Kidney (tissue), 13 donors: ENCODE measurements at regions not wholly inside any gene's neighbourhood (a gene's known extent, or its start where the extent isn't known, plus 50 kb on each side); places are given as distances from the start of the nearest gene placed in this dataset.

Experiments used
- DNase-seq, 5 donors: peaks; one replicate each; pipeline ENCODE4 v3.0.0-alpha.2; 2013 to 2020
- FAIRE-seq: peaks from 2 replicates; lab custom pipeline; 2012; peaks lifted over from hg19 to GRCh38; lab: Jason Lieb, UNC
- H3K27ac ChIP-seq, 2 donors: one replicate each; pipeline ENCODE4 v1.7.0; 2013; ENCODE audit warnings: low read depth in 2 of 2, low read length in 2 of 2, inconsistent platforms in 1 of 2
- H3K27me3 ChIP-seq: one replicate; pipeline ENCODE4 v1.7.1; 2013; ENCODE audit warnings: low read length, inconsistent platforms; ENCODE audit not compliant: control insufficient read depth, insufficient read depth
- H3K36me3 ChIP-seq, 3 donors: one replicate each; pipeline versions ENCODE4 v1.7.0 to v1.7.1; 2013; ENCODE audit warnings: low read length in 3 of 3, control low read depth in 1 of 3, inconsistent platforms in 1 of 3; ENCODE audit not compliant: insufficient read depth in 3 of 3, control insufficient read depth in 2 of 3
- H3K4me1 ChIP-seq, 3 donors: one replicate each; pipeline versions ENCODE4 v1.7.0 to v1.7.1; 2013; ENCODE audit warnings: low read length in 3 of 3, inconsistent platforms in 1 of 3, low read depth in 1 of 3; ENCODE audit not compliant: control insufficient read depth in 2 of 3, insufficient read depth in 2 of 3
- H3K4me3 ChIP-seq, 3 donors: one replicate each; pipeline versions ENCODE4 v1.7.0 to v1.8.1; 2013; ENCODE audit warnings: low read length in 3 of 3, control low read depth in 1 of 3, inconsistent platforms in 1 of 3
- H3K9ac ChIP-seq, 3 donors: one replicate each; pipeline versions ENCODE4 v1.7.0 to v1.7.1; 2013; ENCODE audit warnings: low read length in 3 of 3, control low read depth in 1 of 3, inconsistent platforms in 1 of 3
- H3K9me3 ChIP-seq, 3 donors: one replicate each; pipeline versions ENCODE4 v1.7.0 to v1.7.1; 2013; ENCODE audit warnings: low read length in 3 of 3, control low read depth in 1 of 3, inconsistent platforms in 1 of 3; ENCODE audit not compliant: control insufficient read depth in 2 of 3, insufficient read depth in 1 of 3
- intact Hi-C: fragments of 100-400 bp; cut with DNase I; formaldehyde crosslinking; loops from one replicate; pipeline ENCODE4 v1.11.1; 2022
- TF ChIP-seq, protein P1 (sequence below): IDR thresholded peaks from 3 replicates; pipeline ENCODE4 v1.5.1; 2012; ENCODE audit warnings: mild to moderate bottlenecking, moderate library complexity, borderline replicate concordance; ENCODE audit not compliant: insufficient read depth; ENCODE audit errors: extremely low read depth
- donor health status: control.
- donor health status: control.
- donor health status: control.
- donor health status: control.
- donor health status: control.
- donor health status: DM: yes; HTN: yes; CAD: no.
- donor health status: Normal renal cell carcinoma (clear cell type).

DNA sequence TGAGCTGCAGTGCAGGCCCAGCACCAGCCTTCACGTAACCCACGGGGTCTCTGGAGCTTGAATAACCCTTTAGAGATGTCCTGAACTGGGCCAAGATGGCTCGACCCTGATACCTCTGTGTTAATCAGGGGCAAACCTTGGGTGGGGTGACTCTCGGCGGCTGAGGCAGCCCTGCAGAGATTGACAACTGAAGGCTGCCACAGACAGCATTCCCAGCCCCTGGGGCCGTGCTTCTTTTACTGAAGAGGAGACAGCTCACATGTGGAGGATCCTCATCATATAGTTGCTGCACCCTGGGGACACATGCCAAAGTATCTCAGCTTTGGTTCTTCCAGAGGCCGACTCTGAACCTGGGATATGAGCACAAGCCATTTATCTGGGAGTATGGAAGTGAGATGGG is 57.3 kb upstream of the PTGFRN start:
- H3K27ac ChIP-seq, result no peak overlapping the region
- no peaks in the 10 kb centered on the region for H3K36me3 ChIP-seq
- no peak for DNase-seq
- H3K9me3 ChIP-seq, result no peaks in the 10 kb centered on the region
- H3K4me1 ChIP-seq, result peaks cover 0 to 7% (median 0%) of the 10 kb centered on the region in 3 donors
- TF ChIP-seq, protein P1, sequence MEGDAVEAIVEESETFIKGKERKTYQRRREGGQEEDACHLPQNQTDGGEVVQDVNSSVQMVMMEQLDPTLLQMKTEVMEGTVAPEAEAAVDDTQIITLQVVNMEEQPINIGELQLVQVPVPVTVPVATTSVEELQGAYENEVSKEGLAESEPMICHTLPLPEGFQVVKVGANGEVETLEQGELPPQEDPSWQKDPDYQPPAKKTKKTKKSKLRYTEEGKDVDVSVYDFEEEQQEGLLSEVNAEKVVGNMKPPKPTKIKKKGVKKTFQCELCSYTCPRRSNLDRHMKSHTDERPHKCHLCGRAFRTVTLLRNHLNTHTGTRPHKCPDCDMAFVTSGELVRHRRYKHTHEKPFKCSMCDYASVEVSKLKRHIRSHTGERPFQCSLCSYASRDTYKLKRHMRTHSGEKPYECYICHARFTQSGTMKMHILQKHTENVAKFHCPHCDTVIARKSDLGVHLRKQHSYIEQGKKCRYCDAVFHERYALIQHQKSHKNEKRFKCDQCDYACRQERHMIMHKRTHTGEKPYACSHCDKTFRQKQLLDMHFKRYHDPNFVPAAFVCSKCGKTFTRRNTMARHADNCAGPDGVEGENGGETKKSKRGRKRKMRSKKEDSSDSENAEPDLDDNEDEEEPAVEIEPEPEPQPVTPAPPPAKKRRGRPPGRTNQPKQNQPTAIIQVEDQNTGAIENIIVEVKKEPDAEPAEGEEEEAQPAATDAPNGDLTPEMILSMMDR, result no peak
- H3K27me3 ChIP-seq, result no peaks in the 10 kb centered on the region
- FAIRE-seq, result no peak
- intact Hi-C loops, result no loop called here
- no peak overlapping the region for H3K9ac ChIP-seq
- no peak overlapping the region for H3K4me3 ChIP-seq

DNA sequence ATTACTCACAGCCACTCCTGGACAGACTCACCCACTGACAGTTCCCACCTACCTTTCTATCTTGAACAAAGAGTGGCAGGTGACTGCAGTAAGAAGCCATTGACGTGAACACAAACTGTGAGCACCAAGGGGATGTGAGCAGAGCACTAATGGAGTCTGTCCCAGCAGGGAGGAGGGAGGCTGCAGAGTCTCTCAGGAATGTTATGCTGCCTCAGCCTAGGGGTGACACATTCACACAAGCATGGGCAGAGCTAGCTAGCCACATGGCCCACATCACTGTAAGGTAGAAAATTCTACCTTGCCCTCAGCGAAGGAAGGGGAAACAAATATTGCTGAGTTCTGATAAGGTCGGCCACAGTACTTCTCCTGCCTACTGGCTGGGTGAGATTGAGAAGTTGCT is 56.8 kb upstream of the PTGFRN start:
- Histone ChIP-seq H3K9ac (no peak overlapping the region), H3K4me3 (no peak overlapping the region), H3K36me3 (no peaks in the 10 kb centered on the region), H3K27me3 (no peaks in the 10 kb centered on the region), H3K9me3 (no peaks in the 10 kb centered on the region), H3K27ac (no peak overlapping the region), H3K4me1 (peaks cover 0 to 7% (median 0%) of the 10 kb centered on the region in 3 donors)
- DNase-seq (peak in 2 of 5 donors; percentile 22 to 37), FAIRE-seq (no peak)
- intact Hi-C loops, result no loop called here
- TF ChIP-seq, protein P1, result no peak

DNA sequence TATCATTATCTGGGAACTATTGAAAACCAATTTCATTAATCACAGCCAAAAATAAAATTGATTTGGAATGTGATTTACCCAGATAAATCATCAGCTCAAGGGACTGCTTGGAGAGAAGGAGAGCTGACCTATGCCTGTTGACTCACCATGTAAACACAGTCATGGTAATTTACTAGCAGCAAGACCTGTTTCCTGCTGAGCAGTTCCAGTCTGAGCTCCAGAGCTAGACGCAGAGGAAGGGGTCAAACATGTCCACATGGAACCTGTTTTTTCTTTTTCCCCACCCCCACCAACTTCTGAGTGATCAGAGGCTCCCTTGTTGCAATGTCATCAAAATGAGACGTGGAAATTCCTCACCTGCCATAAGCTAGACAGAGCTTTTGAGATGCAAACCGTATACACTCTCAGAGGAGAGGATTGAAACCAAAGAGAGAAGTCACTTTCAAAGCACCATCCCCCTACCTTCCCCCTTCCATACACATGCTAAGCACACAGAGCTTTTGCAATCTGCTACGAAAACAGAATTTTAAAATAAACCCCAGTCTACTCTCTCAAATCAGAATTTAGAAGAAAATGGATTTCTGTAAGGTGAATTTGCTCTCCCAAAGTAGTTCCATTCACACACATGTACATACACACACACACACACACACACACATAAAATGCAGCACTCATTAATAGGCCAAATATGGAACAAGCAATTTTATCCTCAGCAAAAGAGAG is 55.9 kb upstream of the PTGFRN start:
- Histone ChIP-seq H3K27ac (no peak overlapping the region), H3K4me1 (peaks cover 0 to 7% (median 0%) of the 10 kb centered on the region in 3 donors), H3K9me3 (no peaks in the 10 kb centered on the region), H3K4me3 (no peak overlapping the region), H3K36me3 (no peaks in the 10 kb centered on the region), H3K9ac (no peak overlapping the region), H3K27me3 (no peaks in the 10 kb centered on the region)
- FAIRE-seq, result no peak
- intact Hi-C loops, result no loop called here
- peak in 4 of 5 donors; percentile 66 to 90 (median 81) for DNase-seq
- TF ChIP-seq, protein P1, result no peak

DNA sequence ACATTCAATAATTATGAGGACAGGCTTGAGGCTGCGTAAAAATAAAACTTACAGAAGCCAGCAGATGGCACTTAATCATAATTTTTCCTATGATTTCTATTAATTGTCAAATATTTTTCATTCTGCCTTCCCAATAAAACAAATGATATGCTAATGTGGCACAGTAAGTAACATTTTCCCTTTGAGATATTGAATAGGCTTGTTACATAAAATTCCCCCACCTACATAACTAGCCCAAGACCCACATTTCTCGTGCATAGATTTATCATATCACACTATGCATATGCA is 55.4 kb upstream of the PTGFRN start:
- H3K9me3 ChIP-seq, result no peaks in the 10 kb centered on the region
- H3K9ac ChIP-seq, result no peak overlapping the region
- H3K4me3 ChIP-seq, result no peak overlapping the region
- TF ChIP-seq, protein P1, result no peak
- no peaks in the 10 kb centered on the region for H3K36me3 ChIP-seq
- FAIRE-seq, result no peak
- no peaks in the 10 kb centered on the region for H3K27me3 ChIP-seq
- intact Hi-C loops, result no loop called here
- DNase-seq, result no peak
- H3K27ac ChIP-seq, result no peak overlapping the region
- H3K4me1 ChIP-seq, result peaks cover 0 to 7% (median 0%) of the 10 kb centered on the region in 3 donors
